NOMO-1 treated with dmso at 0.1 percent for 144 hours (cell line): ENCODE measurements at regions not wholly inside any gene's neighbourhood (a gene's known extent, or its start where the extent isn't known, plus 50 kb on each side); places are given as distances from the start of the nearest gene placed in this dataset.

Experiments used
- DNase-seq: peaks from one replicate; lab custom pipeline; 2025; ENCODE audit not compliant: unreplicated experiment; lab: John Stamatoyannopoulos, UW

DNA sequence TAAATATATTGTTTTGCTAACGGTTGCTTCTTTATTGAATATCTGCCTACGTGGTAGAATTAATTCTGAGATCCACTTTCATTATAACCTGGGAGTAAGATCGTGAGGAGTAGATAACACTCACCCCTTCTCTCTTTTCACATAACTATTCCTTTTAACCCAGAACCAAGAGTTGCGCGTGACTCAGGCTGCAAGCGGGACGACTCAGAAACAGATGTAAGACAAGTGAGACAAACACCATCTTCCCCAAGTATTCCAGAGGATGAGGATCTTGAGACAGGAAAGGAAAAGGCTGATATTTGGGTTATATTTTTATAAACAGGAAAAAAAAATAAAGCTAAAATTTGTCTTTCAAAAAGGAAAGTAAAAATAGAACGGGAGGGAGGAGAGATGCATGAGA is 318.8 kb upstream of the NOCT start:
- no peak for DNase-seq

DNA sequence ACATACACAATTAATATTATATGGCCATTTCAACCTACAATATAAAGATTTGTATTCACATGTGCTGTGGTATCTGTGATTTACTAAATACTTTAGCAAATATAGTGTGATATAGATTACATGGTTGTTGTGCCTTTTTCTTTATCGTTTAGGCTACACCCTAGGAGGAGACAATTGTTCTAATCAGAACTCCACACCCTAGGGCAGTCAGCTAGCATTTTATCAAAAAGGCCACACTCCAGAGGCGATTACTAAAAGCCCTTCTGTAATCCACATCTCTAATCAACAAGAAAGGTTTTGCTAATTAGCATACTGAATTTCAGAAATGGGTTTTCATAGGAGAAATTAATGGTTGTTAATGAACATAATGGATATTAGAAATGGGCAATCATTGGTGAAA is 319.5 kb upstream of the NOCT start:
- DNase-seq: no peak

DNA sequence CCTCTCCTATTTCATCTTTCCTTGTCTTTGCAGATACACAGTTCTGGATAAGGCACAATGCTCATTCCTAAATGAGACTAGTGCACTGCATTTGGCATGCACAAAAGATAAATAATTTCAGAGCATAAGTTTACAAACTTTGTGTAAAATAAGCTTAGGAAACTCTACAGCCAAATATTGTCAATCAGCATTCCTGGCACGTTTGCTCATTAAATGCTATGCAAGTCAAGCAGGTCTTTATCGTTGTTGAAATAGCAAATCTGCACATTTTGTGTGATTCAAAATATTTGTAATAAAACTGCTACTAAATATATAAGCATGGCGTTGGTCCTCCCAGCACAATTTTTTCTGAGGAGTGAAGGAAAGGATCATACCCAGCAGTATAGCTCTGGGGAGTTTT is 322.1 kb upstream of the NOCT start:
- DNase-seq: no peak

DNA sequence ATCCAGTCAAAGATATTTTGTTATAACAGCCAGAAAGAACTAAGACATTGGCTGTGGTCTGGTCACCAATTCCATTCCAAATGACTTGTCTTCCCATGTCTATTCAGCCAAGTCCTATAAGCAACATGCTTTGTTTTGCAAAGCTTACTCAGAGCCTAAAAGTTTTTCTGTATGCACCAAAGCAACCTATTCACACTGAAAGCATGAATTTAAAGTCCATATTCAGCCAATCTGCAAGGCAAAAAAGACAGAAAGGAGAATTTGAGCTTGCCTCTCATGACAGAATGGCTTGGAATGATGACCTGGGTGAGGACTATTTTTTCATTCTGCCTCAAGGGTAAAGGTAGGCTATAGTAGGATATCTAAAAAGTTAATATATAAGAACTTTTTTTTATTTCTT is 323.2 kb upstream of the NOCT start:
- DNase-seq: no peak

DNA sequence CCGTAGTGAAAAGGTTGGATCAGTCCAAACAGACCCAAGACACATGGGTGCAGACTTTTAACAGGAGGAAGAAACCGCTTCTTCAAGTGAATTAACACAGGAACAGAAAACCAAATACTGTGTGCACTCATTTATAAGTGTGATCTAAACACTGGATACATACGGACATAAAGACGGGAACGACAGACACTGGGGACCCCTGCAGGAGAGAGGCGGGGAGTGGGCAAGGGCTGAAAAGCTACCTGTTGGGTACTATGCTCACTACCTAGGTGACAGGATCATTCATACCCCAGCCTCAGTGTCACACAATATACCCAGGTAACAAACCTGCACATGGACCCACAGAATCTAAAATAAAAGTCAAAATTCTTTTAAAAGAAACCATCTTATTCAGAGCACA is 326.0 kb upstream of the NOCT start:
- DNase-seq: no peak

DNA sequence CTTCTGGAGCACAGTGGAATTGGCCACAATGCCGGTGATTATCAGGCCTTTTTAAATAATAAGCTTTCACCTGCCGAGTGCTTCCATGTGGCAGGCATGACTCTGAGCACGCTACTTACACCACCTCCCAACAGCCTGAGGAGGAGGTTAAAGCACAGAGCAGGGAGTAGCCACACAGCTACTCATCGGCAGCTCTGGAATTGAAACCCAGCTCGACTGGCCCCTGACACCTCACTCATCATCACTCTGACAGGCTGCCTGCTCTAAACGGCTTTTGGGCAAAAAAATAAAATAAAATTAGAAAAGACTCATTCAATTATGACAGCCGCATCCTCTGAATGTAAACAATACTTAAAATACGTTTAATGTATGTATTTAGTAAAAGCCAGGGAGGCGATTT is 326.4 kb upstream of the NOCT start:
- no peak for DNase-seq

DNA sequence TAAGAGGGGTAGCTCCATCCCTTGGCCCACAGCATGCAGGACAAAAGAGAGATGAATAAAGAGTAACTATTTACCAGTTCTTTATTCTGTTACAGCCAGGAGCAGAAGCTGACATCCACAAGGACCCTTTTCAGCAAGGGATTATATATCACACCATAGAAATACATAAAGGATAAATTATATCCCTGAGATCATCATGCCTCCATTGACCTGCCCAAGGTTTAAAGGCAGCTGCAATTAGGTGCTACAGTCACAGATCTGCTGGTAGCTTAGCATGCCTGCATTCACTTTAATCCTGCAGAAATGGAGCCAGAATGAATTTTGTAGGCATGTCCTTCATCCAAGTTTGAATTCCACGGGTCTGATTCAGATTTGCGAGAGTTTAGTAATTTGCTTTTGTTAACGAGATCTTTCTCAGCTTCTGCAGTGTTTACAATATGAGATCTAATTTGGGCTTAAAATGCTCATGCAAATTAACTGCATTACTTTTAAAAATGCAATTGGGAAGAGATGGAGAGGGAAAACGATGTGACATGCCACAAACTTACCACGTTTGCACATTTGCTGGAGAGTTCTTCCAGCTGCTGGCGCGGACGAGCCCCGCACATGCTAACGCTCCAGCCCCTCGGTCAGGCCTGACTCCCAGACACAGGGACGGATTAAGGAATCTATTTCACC is 327.0 kb upstream of the NOCT start:
- DNase-seq: no peak

DNA sequence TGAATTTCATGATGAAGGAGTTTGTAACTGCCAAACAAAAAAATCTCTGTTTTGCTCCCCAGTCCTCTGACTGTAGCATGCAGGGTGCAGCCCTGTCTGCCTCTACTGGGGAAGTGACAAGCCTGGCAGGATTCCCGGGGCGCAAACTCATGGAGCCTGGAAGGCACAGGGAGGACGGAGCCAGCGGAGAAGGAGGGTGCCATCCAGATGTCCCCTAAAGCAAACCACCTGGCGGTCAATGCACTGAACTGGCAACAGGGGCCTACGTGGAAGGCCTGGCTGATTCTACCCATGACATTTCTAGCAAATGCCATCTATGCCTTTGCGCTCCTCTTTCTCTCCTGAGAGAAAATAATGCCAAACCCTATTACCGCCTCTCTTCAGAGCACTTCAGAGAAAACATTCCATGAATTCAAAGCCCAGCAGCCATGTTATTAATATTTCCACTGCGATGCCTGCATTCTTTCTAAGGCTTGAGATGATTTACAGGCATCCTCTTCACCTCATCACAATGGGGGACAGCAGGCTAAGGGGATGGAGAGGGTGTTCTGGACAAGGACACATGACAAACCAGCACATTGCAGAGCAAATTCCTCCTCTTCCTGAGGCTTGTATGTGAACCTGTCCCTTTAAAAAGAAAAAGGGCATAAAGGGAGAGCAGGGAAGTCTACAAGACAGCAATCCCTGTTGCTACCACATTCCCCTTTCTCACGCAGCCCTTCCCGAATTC is 329.3 kb upstream of the NOCT start:
- no peak for DNase-seq

DNA sequence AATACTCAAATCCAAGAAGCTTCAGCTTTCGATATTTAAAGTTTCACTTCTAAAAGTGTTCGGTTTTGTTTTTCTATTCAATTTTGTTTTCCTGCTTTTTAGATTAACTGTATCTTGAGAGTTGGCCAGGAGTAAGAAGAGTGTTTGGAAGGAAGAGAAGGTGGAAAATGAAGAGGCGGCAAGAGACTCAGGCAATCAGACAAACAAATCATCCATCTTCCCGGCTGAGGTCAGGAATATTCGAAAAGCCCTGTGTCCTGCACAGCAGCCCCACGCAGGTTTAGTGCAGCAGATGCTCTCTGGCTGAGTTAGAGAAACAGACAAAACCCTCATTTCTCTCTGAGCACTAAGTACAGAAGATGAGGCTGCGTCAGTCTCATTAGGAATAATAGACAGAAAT is 330.3 kb upstream of the NOCT start:
- no peak for DNase-seq

DNA sequence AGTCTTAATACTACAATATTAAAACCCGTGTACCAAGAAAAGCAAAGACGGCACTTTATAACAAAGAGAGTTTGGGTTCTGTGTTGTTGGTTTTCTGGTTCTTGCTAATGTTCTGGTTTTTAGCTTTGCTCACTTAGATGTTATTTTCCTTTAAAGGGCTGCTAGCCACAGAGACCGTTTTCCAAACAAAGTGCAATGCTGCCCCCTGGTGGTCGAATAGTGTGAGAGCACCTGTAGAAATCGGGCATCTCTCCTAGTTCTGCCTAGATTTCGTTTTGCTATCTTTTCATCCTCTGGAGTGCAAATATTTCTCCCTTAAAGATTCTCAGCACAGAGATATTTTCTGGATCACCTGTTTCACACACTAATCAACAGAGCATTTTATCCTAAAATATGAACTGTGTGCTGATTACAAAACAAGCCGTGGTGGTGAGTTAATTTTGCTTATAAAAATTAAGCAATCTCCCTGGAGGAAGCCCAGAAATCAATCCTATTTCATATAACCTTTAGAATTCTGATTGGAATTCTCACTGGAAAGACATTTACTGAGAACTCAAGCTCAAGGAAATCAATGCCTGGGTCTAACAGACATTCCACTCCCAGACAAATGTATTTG is 334.5 kb upstream of the NOCT start:
- DNase-seq: peak; percentile 10

DNA sequence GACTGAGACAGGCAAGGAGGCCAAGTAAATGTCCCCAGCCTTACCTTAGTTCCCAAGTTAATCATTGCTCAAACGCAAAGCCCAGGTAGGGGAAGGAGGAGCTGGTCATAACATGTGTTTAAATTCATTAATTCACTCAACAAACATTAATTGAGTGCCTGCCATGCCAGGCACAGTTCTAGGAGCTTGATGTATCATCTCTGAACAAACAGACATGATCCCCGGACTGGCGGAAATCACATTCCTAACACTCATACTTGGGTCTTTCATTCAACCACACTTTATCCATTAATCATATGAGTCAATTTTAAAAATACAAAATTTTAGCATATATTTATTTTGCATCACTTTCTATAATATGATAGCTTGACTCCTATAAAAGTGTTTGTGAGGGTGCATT is 335.3 kb upstream of the NOCT start:
- DNase-seq: no peak

DNA sequence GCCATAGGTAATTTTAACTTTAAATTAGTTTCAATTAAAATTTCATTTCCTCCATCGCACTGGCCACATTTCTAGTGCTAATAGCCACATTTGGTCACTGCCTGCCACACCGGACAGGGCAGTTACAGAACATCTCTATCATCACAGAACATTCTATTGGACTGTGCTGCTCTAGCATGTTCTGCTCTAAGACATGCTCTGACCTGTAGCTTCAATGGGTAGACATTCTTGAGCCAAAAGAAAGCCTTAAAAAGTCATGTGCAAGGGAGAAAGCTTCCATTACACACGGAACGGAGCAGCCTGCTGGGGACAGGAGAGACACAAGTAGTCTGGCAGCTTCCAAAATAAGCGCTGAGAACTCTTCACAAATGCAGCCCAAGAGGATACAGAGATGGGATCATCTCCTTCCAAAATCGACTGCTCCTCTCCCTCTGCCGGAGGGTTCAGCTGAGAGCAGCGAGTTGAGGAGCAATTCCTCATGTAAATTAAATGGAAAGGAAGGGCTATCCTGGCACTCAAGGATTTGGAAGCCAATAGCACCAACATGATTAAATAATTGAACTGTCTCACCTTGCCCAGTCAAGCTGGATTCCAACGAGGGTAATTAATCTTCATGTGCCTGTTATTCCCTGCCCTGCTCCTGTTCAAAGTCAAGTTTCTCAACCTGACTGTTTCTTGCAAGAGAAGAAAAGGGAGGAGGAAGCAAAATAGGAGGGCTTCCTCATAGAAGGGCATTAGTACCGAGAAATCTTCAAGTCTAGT is 336.4 kb upstream of the NOCT start:
- no peak for DNase-seq

DNA sequence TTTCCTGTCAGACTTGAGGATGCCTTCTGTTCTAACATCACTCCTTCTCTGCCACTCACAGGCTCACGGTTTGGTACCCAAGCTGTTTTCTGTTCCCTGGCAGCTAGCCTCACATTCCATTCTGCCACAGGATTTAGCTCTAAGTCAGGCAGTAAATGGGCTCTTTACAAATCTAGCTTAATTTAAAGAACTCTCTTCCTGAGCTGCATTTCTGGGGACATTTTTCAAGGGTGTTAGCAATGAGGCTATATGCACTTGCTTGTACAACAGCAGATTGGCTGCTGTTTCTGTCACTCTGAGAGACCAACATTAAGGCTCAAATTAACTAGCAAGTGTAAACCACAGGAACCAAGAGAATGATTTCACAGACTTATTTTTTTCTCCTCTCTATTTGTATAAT is 337.8 kb upstream of the NOCT start:
- DNase-seq: no peak

DNA sequence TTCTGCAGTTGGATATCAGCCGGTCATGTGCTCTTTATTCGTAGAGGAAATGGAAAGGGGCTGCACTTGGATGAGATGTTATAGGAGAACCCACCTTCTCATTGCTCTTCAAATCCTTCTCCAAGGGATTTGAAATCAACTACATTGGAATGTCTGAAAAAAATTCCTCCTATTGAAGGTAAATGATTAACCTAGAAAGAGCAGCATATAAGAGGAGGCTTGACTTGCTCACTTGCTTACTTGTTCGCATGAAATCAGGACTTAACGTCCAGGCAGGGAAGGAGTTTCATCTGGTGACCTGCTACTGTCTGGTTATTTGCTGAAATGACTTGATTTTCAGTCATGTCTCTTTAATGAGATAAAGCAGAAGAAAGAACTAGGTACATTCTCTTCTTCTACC is 338.4 kb upstream of the NOCT start:
- no peak for DNase-seq

DNA sequence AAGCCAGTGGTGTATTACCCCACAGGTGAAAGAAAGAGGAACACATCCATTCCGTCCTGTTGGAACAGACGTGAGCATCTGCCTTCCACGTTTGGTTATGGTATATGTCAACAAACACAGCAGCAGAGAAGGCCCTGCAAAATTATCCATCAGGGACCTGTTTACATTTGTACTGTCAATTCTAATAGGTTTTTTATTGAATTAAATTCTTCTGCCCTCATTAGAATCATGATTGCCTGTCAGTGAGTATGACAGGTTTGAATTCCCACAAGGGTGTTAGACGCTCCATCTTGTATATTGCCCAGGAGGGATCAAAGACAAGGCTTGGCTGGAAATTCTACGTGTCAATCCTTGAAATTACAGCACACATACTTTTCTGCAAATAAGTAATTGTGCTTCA is 339.9 kb upstream of the NOCT start:
- no peak for DNase-seq

DNA sequence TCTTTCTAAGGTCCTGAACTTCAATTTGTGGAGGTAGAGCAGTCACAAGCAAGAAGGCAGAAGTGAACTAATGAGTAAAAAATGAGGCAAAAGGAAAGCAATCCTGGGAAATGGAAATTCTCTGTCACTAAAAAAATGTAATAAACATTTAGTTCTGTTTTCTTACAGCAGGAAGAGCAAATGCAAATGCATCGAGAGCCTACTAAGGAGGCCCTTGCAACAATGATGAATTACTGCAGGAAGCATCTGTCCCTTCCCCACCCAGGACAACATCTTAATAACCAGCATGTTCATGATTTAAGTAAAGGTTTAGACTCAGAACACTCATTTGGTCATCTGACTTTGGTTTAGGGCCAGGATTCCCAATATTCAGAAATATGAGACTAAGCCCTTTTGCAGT is 341.4 kb upstream of the NOCT start:
- DNase-seq: no peak

DNA sequence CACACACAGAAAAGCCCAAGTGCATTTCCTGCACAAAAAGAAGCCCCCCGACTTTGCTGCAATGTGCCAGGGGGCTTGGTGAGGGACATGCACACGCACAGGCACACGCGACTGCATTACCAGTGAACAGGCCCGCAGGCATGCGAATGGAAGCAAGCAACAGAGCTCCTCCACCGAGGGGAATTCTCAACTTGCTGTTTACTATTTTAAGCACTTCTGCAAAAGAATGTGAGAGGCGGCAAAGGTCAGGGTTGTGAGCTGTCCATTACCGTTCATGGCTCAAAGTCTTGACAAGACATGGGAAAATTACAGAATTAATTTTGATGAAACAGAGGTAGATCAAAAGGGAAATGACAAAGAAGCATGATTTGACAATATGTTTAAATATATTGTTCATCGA is 342.5 kb upstream of the NOCT start:
- DNase-seq: no peak

DNA sequence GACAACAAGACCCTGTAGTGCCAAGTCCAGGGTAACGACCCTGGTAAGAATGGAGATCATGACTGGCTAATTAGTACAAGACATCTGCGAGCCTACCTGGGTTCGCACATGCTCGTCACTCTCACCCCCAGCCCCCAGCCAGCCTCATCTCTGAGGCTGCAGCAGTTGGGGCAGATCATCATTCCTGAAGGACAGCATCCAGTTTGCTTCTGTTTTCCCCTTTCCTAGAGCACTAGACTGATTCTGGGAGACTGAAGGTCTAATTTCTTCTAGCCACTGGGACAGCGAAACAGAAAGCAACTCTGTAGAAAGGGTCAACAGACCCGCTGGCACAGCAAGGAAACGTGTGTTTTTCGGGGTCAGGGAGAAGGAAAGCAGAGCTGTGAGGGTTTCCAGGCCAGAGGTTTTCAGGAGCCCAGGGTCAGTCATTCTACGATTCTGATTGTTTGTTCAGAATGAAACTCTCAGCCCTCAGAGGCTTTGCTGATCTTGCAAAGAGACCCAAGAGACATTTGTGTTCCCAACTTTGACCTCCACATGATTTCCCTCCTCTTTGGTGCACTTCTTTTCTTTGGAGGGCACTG is 343.1 kb upstream of the NOCT start:
- no peak for DNase-seq

DNA sequence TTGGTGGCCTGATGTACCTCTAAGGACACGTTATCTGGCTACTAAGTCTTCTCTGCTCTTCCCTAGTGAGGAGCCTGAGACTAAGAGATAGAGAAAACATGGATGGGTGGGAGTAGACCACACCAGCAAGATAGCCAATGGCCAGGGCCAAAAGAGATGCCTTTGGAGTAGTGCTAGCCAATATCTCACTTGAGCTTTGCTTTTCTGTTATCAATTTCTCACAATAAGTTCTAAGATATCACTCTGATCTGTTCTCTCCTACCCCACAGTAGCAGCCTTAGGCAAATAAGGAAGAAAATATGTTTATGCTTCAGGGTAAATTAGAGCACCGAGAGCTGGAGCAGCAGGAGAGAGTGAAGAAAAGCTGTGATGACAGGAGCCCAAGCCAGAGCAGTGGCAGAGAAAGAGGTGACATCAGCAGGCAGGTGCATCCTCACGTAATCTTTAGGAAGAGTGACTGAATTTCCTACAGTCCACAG is 343.9 kb upstream of the NOCT start:
- no peak for DNase-seq

DNA sequence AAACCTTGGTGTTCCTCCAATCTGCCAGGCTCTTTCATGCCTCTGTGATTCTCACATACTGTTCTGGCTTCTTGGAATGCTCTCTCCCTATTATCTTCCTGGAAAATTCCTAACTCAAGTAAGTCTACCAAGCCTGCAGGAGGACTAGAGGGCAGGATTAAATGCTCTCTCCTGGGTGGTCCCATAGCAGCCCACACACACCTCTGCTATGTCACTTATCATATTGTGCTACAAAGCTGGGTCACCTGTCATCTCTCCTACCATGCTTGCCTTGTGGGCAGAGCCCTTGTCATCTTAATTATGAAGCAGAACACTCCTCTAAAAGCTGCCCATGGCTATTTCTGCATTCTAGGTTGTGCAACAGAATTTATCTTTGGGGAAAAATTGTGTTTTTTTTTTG is 344.5 kb upstream of the NOCT start:
- no peak for DNase-seq

DNA sequence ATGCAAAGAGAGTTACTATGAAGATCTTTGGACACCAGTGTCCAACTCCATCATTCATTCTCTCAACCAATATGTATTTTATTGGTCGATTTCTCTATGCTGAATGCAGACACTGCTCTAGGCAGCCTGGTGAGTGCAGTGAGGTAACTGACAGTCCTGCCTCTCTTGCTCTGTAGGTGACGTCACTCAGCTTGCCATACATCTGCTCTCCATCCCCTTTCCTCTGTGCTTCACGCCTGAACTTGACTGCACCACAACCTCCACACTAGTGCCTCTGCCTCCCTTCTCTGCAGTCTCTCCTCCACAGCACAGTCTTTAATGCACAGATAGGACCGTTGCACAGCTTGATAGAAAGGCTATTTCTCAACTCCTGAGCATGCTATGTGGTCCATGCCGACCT is 344.9 kb upstream of the NOCT start:
- no peak for DNase-seq
